ENCODE measurements at regions not wholly inside any gene's neighbourhood (a gene's known extent, or its start where the extent isn't known, plus 50 kb on each side); places are given as distances from the start of the nearest gene placed in this dataset.
"Not testable (repeated sequence)": the region's sequence is repeated elsewhere in the genome, so short reads cannot be mapped to it uniquely, and the experiment has no call there.

DNA sequence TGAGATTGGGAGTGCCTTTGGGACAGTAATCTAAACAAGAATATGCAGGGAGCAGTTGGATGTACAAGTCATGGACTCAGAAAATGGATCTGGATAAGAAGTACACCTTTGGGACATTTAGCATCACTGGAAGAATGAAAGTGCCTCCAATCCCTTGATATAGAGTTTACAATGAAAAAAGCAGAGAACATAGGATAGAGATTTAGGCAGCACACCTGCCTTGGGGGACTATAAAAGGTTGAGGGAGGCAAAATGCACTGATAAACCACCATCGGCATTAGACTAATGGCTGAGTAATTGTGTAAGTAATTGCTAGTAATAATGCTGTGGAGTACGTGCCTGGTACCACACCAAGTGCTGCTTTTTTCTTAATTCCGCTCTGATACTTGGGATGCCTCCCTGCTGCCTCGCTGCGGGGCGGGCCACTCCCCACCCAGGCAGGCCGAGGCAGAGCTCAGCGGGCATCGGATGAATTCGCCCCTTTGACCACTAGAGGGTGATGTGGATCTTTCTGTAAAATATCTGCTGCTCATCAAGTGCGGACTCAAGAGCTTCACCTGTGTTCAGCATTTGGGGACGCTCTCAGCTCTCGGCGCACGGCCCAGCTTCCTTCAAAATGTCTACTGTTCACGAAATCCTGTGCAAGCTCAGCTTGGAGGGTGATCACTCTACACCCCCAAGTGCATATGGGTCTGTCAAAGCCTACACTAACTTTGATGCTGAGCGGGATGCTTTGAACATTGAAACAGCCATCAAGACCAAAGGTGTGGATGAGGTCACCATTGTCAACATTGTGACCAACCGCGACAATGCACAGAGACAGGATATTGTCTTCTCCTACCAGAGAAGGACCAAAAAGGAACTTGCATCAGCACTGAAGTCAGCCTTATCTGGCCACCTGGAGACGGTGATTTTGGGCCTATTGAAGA lies 99.9 kb downstream of the ANKRD18B start:
- peak; percentile 79 for DNase-seq (ENCODE audit: low read depth, low spot score)
- in situ Hi-C loops (cut with HindIII; ENCODE audit: low pct_unique_long_range_greater_than_20kb, low sequenced_read_pairs): no loop called here

DNA sequence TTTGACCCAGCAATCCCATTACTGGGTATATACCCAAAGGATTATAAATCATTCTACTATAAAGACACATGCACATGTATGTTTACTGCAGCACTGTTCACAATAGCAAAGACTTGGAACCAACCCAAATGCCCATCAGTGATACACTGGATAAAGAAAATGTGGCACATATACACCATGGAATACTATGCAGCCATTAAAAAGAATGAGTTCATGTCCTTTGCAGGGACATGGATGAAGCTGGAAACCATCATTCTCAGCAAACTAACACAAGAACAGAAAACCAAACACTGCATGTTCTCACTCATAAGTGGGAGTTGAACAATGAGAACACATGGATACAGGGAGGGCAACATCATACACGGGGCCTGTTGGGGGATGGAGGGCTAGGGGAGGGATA lies 104.3 kb downstream of the ANKRD18B start:
- DNase-seq (ENCODE audit: low read depth, low spot score); in situ Hi-C loops (cut with HindIII; ENCODE audit: low pct_unique_long_range_greater_than_20kb, low sequenced_read_pairs): not testable (repeated sequence)

DNA sequence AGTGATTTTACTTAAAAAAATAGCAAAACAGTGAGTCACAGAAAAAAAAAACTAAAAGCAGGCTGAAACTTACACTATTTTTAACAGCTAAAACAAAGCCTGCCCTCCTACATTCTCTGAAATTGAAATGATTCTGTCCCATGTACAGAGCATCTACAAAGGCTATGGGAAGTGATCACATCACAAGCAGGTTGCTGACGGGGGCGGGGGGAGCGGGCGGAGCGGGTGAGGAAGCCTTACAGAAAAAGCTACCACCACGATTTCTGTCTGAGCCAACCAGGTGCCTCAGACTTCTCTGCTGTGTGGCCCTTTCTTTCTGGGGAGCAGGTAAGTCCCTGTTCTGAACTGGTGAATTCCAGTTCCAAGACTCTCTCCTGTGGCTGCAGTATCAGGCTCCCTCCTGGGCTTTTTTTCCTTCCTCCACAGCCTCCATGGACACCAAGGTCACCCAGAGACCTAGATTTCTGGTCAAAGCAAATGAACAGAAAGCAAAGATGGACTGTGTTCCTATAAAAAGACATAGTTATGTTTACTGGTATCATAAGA lies 104.9 kb downstream of the ANKRD18B start:
- DNase-seq (ENCODE audit: low read depth, low spot score): no peak
- in situ Hi-C loops (cut with HindIII; ENCODE audit: low pct_unique_long_range_greater_than_20kb, low sequenced_read_pairs): no loop called here

DNA sequence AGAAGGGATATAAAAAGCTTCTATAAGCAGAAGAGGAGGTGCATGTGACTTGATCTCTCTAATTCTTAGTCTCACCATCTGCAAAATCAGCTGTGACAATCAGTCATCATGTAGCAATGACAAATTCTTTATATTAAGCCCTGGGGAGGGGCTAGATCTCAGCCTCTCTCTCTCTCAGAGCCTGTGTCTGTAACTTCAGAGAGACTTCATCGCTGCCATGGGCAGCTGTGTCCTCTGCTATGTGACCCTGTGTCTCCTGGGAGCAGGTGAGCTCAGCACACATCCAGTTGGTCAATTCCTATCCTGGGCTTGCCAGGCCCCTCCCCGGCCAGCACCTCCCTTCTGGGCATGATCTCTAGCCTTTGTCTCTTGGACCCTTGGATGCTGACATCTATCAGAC lies 109.6 kb downstream of the ANKRD18B start:
- in situ Hi-C loops (cut with HindIII; ENCODE audit: low pct_unique_long_range_greater_than_20kb, low sequenced_read_pairs): no loop called here
- no peak for DNase-seq (ENCODE audit: low read depth, low spot score)

DNA sequence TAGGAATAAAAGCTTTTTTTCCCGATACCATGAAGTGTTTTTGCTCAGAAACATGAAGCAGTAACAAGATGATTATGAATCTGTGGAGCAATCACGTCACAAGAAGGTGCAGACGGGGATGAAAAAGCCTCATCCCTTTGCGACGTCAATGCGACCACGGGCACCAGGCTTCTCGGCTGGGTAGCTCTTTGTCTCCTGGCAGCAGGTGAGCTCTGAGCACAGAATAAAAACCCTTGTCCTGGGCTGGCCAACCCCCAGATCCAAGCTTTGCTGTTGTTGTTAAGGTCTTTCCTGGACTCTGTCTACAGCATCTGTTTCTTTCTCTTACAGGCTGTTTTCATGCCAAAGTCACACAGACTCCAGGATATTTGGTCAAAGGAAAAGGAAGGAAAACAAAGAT lies 113.8 kb downstream of the ANKRD18B start:
- in situ Hi-C loops (cut with HindIII; ENCODE audit: low pct_unique_long_range_greater_than_20kb, low sequenced_read_pairs): no loop called here

DNA sequence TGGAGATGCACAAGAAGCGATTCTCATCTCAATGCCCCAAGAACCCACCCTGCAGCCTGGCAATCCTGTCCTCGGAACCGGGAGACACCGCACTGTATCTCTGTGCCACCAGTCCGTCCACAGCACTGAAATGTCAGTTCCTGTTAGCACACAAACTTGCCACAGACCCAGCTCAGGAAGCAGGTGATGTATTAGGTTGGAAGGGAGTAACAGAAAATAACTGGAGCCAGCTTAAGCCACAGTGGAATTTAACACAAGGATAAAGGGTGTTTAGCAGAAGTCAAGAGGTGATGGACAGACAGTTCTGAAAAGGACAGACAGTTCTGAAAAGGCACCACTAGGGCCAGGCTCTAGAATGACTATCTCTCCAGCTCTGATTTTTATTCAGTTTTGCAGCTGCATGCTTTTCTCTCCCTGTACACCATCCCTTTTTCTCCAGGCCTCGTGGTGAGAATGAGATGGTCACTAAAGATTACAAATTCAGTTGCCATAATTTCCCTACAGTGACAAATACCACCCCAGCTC lies 114.4 kb downstream of the ANKRD18B start:
- no peak for DNase-seq (ENCODE audit: low read depth, low spot score)
- in situ Hi-C loops (cut with HindIII; ENCODE audit: low pct_unique_long_range_greater_than_20kb, low sequenced_read_pairs): no loop called here

More for the DNA sequence above, 113.8 kb downstream of the ANKRD18B start:
- no peak for DNase-seq (ENCODE audit: low read depth, low spot score)

DNA sequence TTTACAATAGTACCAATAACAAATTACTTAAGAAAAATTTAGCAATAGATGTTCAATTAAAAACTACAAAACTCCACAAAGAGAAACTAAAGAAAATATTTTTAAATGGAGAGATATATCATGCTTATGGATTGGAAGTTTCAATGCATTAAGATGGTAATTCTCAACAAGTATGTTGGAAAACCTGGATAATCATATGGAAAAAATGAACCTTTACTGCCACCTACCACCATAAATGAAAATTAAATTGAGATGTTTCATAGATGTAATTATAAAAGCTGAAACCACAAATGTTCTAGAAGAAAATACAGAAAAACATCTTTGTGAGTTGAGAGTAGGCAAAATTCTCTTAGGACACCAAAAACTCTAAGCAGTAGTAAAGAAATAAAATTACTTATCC lies 121.7 kb downstream of the ANKRD18B start:
- no peak for DNase-seq (ENCODE audit: low read depth, low spot score)
- in situ Hi-C loops (cut with HindIII; ENCODE audit: low pct_unique_long_range_greater_than_20kb, low sequenced_read_pairs): no loop called here

DNA sequence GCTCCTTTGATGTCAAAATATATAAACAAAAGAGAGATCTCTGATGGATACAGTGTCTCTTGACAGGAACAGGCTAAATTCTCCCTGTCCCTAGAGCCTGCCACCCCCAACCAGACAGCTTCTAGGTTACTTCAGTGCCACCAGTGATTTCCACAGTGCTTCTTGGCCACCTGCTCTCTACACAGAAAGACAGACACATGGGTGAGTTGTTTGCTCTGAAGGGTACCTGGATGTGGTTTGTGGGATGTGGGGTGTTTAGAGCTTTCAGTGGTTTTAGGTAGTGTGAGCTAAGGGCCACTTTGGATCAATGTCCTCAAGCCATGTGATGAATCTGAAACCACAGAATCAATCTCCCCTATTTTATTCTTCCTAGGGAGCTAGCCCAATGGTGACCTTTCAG lies 125.4 kb downstream of the ANKRD18B start:
- in situ Hi-C loops (cut with HindIII; ENCODE audit: low pct_unique_long_range_greater_than_20kb, low sequenced_read_pairs): no loop called here
- DNase-seq (ENCODE audit: low read depth, low spot score): peak; percentile 33

DNA sequence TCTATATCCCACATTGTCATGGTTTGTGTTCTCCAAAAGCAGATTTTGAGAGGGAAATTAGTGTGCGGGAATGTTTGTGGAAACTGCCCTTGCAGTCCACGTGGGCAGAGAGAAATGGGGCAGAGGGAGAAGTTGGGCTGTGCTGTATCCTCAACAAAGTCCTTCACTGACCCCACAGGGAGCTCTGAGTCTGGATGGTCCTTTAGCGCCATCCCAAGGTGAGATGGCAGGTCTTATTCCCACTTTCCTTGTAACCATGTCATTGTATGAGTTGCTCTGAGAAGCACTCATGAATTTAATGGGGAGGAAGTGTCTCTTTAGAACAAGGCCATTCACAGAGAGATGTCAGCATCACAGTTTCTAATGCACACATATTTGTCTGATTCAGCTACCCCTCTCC lies 127.1 kb downstream of the ANKRD18B start:
- peak; percentile 10 for DNase-seq (ENCODE audit: low read depth, low spot score)
- in situ Hi-C loops (cut with HindIII; ENCODE audit: low pct_unique_long_range_greater_than_20kb, low sequenced_read_pairs): no loop called here

DNA sequence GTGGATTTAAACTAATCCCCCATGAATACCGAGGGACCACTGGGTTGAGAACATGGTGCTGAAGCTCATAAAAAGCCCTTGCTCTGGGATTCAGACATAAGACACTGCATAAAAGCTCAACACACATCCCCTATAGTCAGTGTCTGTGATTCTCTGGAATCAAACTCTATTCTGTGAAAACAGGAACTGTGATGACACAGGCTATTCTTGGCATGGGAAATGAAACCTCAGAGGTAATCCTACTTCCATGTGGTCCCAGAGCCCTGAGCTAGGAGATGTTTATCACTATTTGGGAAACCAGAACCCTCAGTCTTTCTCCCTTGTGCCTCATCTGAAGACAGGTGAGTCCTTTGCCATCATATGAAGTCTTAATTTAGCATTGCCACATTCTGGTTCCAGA lies 135.4 kb upstream of the PRSS3 start:
- DNase-seq (ENCODE audit: low read depth, low spot score): no peak

DNA sequence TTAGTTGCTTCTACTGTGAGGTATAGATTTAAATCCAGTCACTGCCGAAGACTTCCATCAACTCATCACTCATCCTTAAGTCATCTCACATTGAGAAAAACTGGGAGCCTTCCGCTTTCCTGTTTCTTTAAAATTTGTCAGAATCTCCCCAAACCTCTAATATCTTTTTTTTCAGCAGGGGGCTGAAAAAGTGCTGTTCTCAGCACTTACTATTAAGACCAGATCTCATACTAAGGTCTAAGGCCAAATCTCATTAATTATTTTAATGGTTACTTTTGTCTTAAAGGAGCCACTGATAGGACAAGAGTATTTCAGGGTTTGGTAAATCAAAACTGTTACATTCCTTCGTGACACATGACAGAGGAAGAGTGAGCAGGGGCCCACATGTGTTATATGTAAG lies 134.6 kb upstream of the PRSS3 start:
- in situ Hi-C loops (cut with HindIII; ENCODE audit: low pct_unique_long_range_greater_than_20kb, low sequenced_read_pairs): no loop called here
- no peak for DNase-seq (ENCODE audit: low read depth, low spot score)

More for the DNA sequence above, 135.4 kb upstream of the PRSS3 start:
- in situ Hi-C loops (cut with HindIII; ENCODE audit: low pct_unique_long_range_greater_than_20kb, low sequenced_read_pairs): no loop called here

DNA sequence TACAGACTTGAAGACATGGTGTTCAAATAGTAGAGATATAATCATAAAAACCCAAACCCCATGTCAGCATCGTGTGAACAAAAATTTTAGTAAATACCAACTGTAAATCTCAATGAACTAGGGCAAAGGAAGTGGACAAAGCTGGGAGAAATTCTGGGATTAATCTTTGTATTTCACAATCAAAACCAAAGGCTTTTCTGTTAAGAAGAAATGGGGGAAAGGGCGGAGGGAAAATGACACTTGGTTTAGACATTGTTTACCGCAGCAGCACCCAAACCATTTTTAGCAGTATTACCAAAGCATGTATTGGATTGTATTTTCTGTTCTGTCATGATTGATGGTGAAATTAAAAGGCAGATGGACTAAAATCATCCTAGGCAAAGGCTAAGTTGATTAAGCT lies 134.2 kb upstream of the PRSS3 start:
- in situ Hi-C loops (cut with HindIII; ENCODE audit: low pct_unique_long_range_greater_than_20kb, low sequenced_read_pairs): no loop called here
- no peak for DNase-seq (ENCODE audit: low read depth, low spot score)

DNA sequence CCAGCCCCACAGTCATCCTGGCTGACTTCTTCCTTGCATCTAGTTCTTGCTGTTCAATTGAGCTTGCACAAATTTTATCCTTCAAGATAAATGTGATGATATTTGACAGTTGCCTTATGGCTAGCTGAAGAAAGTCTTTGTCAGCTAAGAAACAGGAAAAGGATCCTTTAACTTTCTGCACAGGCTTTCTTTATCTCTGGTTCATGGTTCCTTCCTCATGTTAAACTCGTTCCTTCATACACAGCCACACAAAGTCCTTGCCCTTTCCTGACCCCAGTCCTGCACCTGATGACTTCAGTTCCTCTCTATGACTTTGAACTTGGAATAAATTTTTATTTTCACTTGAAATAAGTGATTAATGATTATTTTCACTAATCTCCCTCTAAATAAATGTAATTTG lies 132.5 kb upstream of the PRSS3 start:
- no peak for DNase-seq (ENCODE audit: low read depth, low spot score)
- in situ Hi-C loops (cut with HindIII; ENCODE audit: low pct_unique_long_range_greater_than_20kb, low sequenced_read_pairs): no loop called here

DNA sequence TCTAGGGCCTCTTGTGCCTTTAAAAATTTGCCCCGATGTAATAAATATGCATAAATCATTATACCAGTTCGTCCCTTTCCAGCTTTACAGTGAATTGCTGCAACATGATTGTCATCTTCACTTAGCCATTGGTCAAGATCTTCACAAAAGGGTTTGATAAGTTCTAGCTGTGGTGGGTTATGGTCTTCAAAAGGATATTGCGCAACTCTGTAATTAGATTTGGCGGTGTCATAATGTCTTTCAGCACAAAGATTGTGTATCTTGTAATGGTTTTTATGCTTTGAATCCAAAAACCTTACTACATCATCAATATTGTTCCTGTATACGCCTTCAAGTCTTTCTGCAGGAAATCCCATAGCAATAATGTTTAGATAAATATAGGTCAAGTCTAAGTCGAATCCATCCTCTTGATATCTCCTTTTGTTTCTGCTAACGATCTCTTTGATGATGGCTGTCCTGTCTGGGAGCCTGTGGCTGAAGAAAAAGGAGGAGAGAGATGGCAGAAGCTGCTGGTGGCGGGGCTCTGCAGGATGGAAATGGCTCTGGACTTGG lies 119.1 kb upstream of the PRSS3 start:
- DNase-seq (ENCODE audit: low read depth, low spot score); in situ Hi-C loops (cut with HindIII; ENCODE audit: low pct_unique_long_range_greater_than_20kb, low sequenced_read_pairs): not testable (repeated sequence)

DNA sequence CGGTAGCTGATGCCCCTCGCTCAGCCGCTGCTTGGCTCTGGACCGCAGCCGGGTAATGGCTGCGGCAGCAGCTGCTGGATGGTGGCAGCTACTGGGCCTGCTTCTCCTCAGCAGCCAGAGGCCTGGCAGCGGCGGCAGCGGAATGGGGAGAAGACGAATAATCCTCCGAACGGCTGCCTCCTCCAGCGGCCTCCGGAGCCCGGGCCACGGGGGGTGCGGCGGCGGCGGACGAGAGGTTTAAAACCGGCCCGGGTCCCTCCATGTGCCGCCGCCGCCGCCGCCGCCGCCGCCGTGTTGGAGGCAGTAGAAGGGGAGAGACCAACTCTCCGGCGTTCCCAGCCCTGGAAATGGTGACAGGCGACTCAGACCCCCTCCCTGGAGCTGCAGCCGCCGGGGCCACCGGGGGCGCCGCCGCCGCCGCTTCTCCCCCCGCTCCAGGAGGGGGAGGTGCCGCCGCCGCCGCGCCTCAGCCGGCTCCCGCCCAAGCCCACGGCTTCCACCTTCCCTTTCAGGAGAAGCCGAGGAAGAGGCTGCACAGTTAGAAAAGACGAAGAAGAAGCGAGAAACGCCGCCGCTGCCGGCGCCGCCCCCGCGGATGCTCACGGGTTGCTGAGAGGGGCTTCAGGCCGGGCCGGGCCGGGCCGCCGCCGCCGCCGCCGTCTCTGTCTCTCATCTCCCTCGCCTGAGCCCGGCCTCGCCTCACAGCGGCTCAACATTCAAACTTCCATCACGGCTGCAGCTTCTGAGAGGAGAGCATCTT lies 118.4 kb upstream of the PRSS3 start:
- DNase-seq (ENCODE audit: low read depth, low spot score): peak; percentile 34
- in situ Hi-C loops (cut with HindIII; ENCODE audit: low pct_unique_long_range_greater_than_20kb, low sequenced_read_pairs): no loop called here

DNA sequence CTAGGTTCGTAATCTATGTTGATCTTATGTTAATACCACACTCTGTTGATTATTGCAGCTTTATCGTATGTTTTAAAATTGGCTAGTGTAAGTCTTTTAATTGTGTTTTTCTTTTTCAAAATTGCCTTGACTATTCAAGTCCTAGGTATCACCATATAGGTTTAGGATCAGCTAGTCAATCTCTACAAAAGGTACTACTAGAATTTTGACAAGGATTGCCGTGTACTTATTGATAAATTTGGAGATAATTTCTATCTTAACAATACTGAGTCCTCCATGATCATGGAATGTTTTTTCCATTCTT lies 117.9 kb upstream of the PRSS3 start:
- in situ Hi-C loops (cut with HindIII; ENCODE audit: low pct_unique_long_range_greater_than_20kb, low sequenced_read_pairs): no loop called here
- no peak for DNase-seq (ENCODE audit: low read depth, low spot score)

DNA sequence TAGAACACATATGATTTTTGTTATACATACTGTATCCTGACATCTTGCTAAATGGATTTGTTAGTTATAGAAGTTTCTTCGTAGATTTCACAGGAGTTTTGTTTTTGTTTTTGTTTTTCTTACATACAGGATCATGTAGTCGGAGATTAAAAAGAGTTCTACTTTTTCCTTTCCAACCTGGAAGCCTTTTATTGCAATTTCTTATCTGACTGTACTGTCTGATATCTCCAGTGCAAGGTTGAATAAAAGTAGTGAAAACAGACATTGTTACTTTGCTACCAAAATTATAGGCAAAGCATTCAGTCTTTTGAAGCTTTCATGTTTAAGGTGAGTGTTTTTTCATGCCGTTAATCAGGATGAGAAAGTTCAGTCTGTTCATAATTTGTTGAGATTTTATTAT lies 117.4 kb upstream of the PRSS3 start:
- in situ Hi-C loops (cut with HindIII; ENCODE audit: low pct_unique_long_range_greater_than_20kb, low sequenced_read_pairs): no loop called here

DNA sequence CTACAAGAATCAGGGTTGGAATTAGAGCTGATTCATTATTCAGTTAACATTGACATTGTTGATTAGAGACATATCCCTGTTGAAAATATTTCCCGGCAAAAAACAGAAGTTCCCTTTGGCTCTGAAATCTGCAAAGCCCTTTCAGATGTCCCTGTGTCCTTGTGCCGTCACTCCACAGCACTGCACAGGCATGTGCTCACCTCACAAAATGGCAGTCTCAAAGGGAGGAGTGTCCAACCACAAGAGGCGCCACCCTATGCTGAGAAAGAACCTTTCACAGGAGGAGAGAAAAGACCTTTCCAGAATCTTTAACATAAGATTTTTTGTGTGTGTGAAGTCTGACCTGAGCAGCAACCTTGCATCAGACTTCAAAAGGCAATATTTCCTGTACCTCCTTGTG lies 112.8 kb upstream of the PRSS3 start:
- in situ Hi-C loops (cut with HindIII; ENCODE audit: low pct_unique_long_range_greater_than_20kb, low sequenced_read_pairs): no loop called here

More for the DNA sequence above, 117.4 kb upstream of the PRSS3 start:
- no peak for DNase-seq (ENCODE audit: low read depth, low spot score)

More for the DNA sequence above, 112.8 kb upstream of the PRSS3 start:
- DNase-seq (ENCODE audit: low read depth, low spot score): no peak

Data from SK-MEL-5 (cell line).